ENCODE measurements at regions not wholly inside any gene's neighbourhood (a gene's known extent, or its start where the extent isn't known, plus 50 kb on each side); places are given as distances from the start of the nearest gene placed in this dataset.

GRCh38 chr1:82441402-82441801 lies 640.7 kb downstream of the ADGRL2 start:
- TF ChIP-seq, protein P1, sequence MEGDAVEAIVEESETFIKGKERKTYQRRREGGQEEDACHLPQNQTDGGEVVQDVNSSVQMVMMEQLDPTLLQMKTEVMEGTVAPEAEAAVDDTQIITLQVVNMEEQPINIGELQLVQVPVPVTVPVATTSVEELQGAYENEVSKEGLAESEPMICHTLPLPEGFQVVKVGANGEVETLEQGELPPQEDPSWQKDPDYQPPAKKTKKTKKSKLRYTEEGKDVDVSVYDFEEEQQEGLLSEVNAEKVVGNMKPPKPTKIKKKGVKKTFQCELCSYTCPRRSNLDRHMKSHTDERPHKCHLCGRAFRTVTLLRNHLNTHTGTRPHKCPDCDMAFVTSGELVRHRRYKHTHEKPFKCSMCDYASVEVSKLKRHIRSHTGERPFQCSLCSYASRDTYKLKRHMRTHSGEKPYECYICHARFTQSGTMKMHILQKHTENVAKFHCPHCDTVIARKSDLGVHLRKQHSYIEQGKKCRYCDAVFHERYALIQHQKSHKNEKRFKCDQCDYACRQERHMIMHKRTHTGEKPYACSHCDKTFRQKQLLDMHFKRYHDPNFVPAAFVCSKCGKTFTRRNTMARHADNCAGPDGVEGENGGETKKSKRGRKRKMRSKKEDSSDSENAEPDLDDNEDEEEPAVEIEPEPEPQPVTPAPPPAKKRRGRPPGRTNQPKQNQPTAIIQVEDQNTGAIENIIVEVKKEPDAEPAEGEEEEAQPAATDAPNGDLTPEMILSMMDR (IDR thresholded peaks at IDR 0.05; ENCODE audit: low read depth, low read length) = no peak
- no peak for DNase-seq (ENCODE audit: low read depth, low spot score)
- in situ Hi-C loops (cut with HindIII; ENCODE audit: low sequenced_read_pairs) = no loop called here
- no peak overlapping the region for H3K4me3 ChIP-seq (ENCODE audit: low read depth, low read length)

GRCh38 chr1:82423174-82423815 lies 622.6 kb downstream of the ADGRL2 start:
- no peak for DNase-seq (ENCODE audit: low read depth, low spot score)
- no peak overlapping the region for H3K4me3 ChIP-seq (ENCODE audit: low read depth, low read length)
- TF ChIP-seq, protein P1 (IDR thresholded peaks at IDR 0.05; ENCODE audit: low read depth, low read length) = no peak
- in situ Hi-C loops (cut with HindIII; ENCODE audit: low sequenced_read_pairs) = no loop called here

- in situ Hi-C loops (cut with HindIII; ENCODE audit: low sequenced_read_pairs) = no loop called here
- TF ChIP-seq, protein P1 (IDR thresholded peaks at IDR 0.05; ENCODE audit: low read depth, low read length) = no peak
- no peak for DNase-seq (ENCODE audit: low read depth, low spot score)
- no peak overlapping the region for H3K4me3 ChIP-seq (ENCODE audit: low read depth, low read length)
These were observed 621.0 kb downstream of the ADGRL2 start for GRCh38 chr1:82421782-82422181.

DNA sequence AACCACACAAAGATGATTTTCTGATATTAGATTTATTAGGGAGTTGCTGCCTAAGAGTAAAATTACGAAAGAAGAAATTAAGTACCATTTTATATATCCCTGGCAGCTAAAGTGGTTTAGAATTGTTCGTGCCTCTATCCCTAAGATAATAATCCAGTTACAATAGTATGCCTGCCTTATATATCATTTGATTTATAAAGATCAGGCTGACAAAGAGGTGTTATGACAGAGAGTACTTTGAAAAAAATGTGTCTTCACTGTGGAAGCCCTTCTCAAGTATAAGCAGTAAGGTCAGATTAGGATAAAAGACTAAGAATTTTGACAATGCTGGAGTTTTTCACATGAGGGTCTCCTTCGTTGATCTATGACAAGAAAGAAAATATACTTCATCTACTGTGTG lies 619.9 kb downstream of the ADGRL2 start:
- no peak overlapping the region for H3K4me3 ChIP-seq (ENCODE audit: low read depth, low read length)
- DNase-seq (ENCODE audit: low read depth, low spot score) = no peak
- TF ChIP-seq, protein P1 (IDR thresholded peaks at IDR 0.05; ENCODE audit: low read depth, low read length) = no peak
- in situ Hi-C loops (cut with HindIII; ENCODE audit: low sequenced_read_pairs) = no loop called here

DNA sequence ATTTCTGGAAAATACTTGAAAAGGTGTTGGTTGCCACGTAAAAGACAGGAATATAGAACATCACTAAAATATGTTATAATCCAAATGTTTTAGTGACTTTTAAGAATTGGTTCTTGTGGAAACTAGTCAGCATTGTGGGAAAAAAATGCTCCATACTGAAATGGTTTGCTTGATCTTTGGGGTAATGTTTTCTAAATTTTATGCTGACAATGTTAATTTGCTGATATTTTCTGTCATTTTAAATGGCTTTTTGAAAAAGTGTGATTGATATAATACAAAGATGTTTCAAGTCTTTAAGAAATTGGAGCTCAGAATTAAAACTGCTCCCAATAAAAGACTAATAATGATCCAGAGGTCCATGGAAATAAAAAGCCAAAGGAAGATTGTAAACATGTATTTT lies 610.9 kb downstream of the ADGRL2 start:
- in situ Hi-C loops (cut with HindIII; ENCODE audit: low sequenced_read_pairs) = no loop called here
- TF ChIP-seq, protein P1 (IDR thresholded peaks at IDR 0.05; ENCODE audit: low read depth, low read length) = no peak
- no peak overlapping the region for H3K4me3 ChIP-seq (ENCODE audit: low read depth, low read length)
- no peak for DNase-seq (ENCODE audit: low read depth, low spot score)

- in situ Hi-C loops (cut with HindIII; ENCODE audit: low sequenced_read_pairs) = no loop called here
- H3K4me3 ChIP-seq (ENCODE audit: low read depth, low read length) = no peak overlapping the region
- TF ChIP-seq, protein P1 (IDR thresholded peaks at IDR 0.05; ENCODE audit: low read depth, low read length) = no peak
- DNase-seq (ENCODE audit: low read depth, low spot score) = no peak
These were observed 604.6 kb downstream of the ADGRL2 start for GRCh38 chr1:82405333-82405732.

Data from astrocyte of the spinal cord (primary cell).